NAMALWA (cell line): ENCODE measurements at regions not wholly inside any gene's neighbourhood (a gene's known extent, or its start where the extent isn't known, plus 50 kb on each side); places are given as distances from the start of the nearest gene placed in this dataset.
"Not testable (repeated sequence)": the region's sequence is repeated elsewhere in the genome, so short reads cannot be mapped to it uniquely, and the experiment has no call there.

ENCODE experiments used
- DNase-seq: peaks from one replicate; pipeline ENCODE4 v3.0.0-alpha.2; 2015; ENCODE audit warnings: low spot score

GRCh38 chr17:37859451-37859850 lies 64.8 kb upstream of the TBC1D3K start:
- peak; percentile 26 for DNase-seq

- DNase-seq, result not testable (repeated sequence)
Observed at GRCh38 chr17:37858391-37858790, 65.8 kb upstream of the TBC1D3K start.

- no peak for DNase-seq
Observed at GRCh38 chr17:37856245-37856644, 68.0 kb upstream of the TBC1D3K start.

- DNase-seq, result no peak
Observed at GRCh38 chr17:37849617-37849972, 74.6 kb upstream of the TBC1D3K start.

- DNase-seq, result no peak
Observed at GRCh38 chr17:37848690-37849616, 75.3 kb upstream of the TBC1D3K start.

- no peak for DNase-seq
Observed at GRCh38 chr17:37847811-37848331, 76.3 kb upstream of the TBC1D3K start.

GRCh38 chr17:37847102-37847501 lies 77.1 kb upstream of the TBC1D3K start:
- no peak for DNase-seq

- no peak for DNase-seq
Observed at GRCh38 chr17:37844977-37845293, 79.3 kb upstream of the TBC1D3K start.

GRCh38 chr17:37844158-37844976 lies 79.8 kb upstream of the TBC1D3K start:
- DNase-seq, result peak; percentile 46

GRCh38 chr17:37842401-37842800 lies 81.8 kb upstream of the TBC1D3K start:
- DNase-seq, result no peak

- no peak for DNase-seq
Observed at GRCh38 chr17:37841232-37841631, 83.0 kb upstream of the TBC1D3K start.

- no peak for DNase-seq
Observed at GRCh38 chr17:37840576-37840975, 83.6 kb upstream of the TBC1D3K start.

GRCh38 chr17:37839196-37839978 lies 84.8 kb upstream of the TBC1D3K start:
- DNase-seq, result no peak

- no peak for DNase-seq
Observed at GRCh38 chr17:37838276-37838675, 85.9 kb upstream of the TBC1D3K start.

- no peak for DNase-seq
Observed at GRCh38 chr17:37836593-37836992, 87.6 kb upstream of the TBC1D3K start.

GRCh38 chr17:37834168-37834567 lies 89.3 kb upstream of the HNF1B start:
- no peak for DNase-seq

GRCh38 chr17:37833237-37833859 lies 88.5 kb upstream of the HNF1B start:
- no peak for DNase-seq

GRCh38 chr17:37831986-37832385 lies 87.1 kb upstream of the HNF1B start:
- no peak for DNase-seq

- DNase-seq, result no peak
Observed at GRCh38 chr17:37831492-37831891, 86.6 kb upstream of the HNF1B start.

- DNase-seq, result no peak
Observed at GRCh38 chr17:37830151-37830993, 85.5 kb upstream of the HNF1B start.

GRCh38 chr17:37829592-37830123 lies 84.8 kb upstream of the HNF1B start:
- DNase-seq, result peak; percentile 89
